ENCODE measurements at regions not wholly inside any gene's neighbourhood (a gene's known extent, or its start where the extent isn't known, plus 50 kb on each side); places are given as distances from the start of the nearest gene placed in this dataset.
"Not testable (repeated sequence)": the region's sequence is repeated elsewhere in the genome, so short reads cannot be mapped to it uniquely, and the experiment has no call there.

- H3K27ac Mint-ChIP-seq (ENCODE audit: unreplicated experiment); H3K4me3 Mint-ChIP-seq (ENCODE audit: unreplicated experiment); H3K27me3 Mint-ChIP-seq (ENCODE audit: unreplicated experiment); DNase-seq; H3K4me1 Mint-ChIP-seq (ENCODE audit: low read depth, unreplicated experiment); H3K9me3 Mint-ChIP-seq (ENCODE audit: unreplicated experiment); H3K36me3 Mint-ChIP-seq (ENCODE audit: unreplicated experiment): not testable (repeated sequence)
- peak; percentile 52 for TF ChIP-seq CTCF (IDR thresholded peaks at IDR 0.05; ENCODE audit: partially characterized antibody, unreplicated experiment)
These were observed 1247.3 kb downstream of the RPIA start for GRCh38 chr2:89938756-89939155.

GRCh38 chr2:89944267-89944666, 1252.8 kb downstream of the RPIA start:
- not testable (repeated sequence) for H3K4me3 Mint-ChIP-seq (ENCODE audit: unreplicated experiment); H3K27me3 Mint-ChIP-seq (ENCODE audit: unreplicated experiment); DNase-seq; H3K36me3 Mint-ChIP-seq (ENCODE audit: unreplicated experiment); H3K4me1 Mint-ChIP-seq (ENCODE audit: low read depth, unreplicated experiment); H3K9me3 Mint-ChIP-seq (ENCODE audit: unreplicated experiment); H3K27ac Mint-ChIP-seq (ENCODE audit: unreplicated experiment)

DNA sequence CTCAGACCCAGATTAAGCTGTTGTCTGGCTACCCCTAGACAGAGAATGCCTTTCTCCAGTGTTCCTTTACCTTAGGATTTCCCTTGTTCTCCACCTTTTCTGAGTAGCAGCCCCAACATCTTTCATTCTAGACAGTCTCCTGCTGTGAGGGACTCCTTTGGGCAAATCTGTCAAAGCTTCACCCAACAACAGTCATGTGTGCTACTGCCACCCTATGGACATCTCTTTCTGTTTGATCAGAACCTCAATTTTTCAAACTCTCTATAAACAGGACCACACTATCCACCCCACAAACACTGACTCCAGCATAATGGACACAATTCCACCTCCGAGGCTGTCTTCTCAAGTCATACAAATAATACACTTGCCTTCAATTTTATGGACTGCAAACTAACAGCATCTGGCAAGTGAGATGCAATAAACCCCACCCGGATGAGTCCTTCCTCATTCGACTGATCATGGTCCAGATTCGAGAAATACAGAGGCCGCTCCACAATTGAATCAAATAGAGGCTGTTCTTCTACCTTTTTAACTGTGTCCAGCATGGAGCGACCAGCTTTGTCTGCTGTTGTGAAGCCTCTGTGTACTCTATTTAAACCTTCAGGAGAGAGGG, 1253.6 kb downstream of the RPIA start:
- H3K4me3 Mint-ChIP-seq (ENCODE audit: unreplicated experiment); DNase-seq; H3K36me3 Mint-ChIP-seq (ENCODE audit: unreplicated experiment); H3K4me1 Mint-ChIP-seq (ENCODE audit: low read depth, unreplicated experiment); H3K27ac Mint-ChIP-seq (ENCODE audit: unreplicated experiment); H3K27me3 Mint-ChIP-seq (ENCODE audit: unreplicated experiment); H3K9me3 Mint-ChIP-seq (ENCODE audit: unreplicated experiment): not testable (repeated sequence)

- not testable (repeated sequence) for H3K4me3 Mint-ChIP-seq (ENCODE audit: unreplicated experiment); H3K4me1 Mint-ChIP-seq (ENCODE audit: low read depth, unreplicated experiment); H3K9me3 Mint-ChIP-seq (ENCODE audit: unreplicated experiment); DNase-seq; H3K36me3 Mint-ChIP-seq (ENCODE audit: unreplicated experiment); H3K27me3 Mint-ChIP-seq (ENCODE audit: unreplicated experiment); H3K27ac Mint-ChIP-seq (ENCODE audit: unreplicated experiment)
These were observed 1255.8 kb downstream of the RPIA start for GRCh38 chr2:89947208-89947815.

DNA sequence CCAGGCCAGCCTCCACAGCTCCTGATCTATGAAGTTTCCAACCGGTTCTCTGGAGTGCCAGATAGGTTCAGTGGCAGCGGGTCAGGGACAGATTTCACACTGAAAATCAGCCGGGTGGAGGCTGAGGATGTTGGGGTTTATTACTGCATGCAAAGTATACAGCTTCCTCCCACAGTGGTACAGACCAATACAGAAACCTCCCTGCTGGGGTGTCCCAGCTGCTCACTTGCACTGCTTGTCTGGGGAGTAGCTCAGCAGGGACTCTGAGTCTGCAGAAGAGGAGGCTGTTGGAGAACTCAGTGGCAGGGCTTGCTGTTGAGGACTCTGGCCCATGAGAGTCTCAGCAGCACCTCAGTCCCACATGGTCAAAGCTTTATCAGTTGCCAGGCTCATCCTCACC, 1256.6 kb downstream of the RPIA start:
- H3K9me3 Mint-ChIP-seq (ENCODE audit: unreplicated experiment); DNase-seq; H3K36me3 Mint-ChIP-seq (ENCODE audit: unreplicated experiment); H3K27me3 Mint-ChIP-seq (ENCODE audit: unreplicated experiment); H3K4me1 Mint-ChIP-seq (ENCODE audit: low read depth, unreplicated experiment); H3K27ac Mint-ChIP-seq (ENCODE audit: unreplicated experiment); H3K4me3 Mint-ChIP-seq (ENCODE audit: unreplicated experiment): not testable (repeated sequence)

DNA sequence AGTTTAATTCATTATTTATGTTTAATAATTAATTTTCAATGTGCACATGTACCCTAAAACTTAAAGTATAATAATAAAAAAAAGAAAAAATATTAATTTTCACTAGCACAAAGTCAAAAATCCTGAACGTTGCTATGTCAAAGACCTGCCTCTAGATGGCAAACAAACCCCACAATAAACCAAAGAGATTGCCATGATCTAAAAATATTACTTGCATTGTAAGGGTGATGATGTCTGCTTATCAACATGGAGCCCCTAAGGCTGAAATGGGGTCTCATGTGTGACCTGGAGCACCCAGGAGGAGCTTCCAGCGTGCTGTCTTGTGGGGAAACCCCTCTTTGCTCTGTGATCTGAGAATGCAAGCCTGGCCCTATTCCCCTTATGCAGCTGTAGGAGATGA, 1259.3 kb downstream of the RPIA start:
- H3K4me3 Mint-ChIP-seq (ENCODE audit: unreplicated experiment); DNase-seq; H3K27me3 Mint-ChIP-seq (ENCODE audit: unreplicated experiment); H3K36me3 Mint-ChIP-seq (ENCODE audit: unreplicated experiment); H3K27ac Mint-ChIP-seq (ENCODE audit: unreplicated experiment); H3K9me3 Mint-ChIP-seq (ENCODE audit: unreplicated experiment); H3K4me1 Mint-ChIP-seq (ENCODE audit: low read depth, unreplicated experiment): not testable (repeated sequence)
- TF ChIP-seq CTCF (IDR thresholded peaks at IDR 0.05; ENCODE audit: partially characterized antibody, unreplicated experiment) = peak; percentile 16

DNA sequence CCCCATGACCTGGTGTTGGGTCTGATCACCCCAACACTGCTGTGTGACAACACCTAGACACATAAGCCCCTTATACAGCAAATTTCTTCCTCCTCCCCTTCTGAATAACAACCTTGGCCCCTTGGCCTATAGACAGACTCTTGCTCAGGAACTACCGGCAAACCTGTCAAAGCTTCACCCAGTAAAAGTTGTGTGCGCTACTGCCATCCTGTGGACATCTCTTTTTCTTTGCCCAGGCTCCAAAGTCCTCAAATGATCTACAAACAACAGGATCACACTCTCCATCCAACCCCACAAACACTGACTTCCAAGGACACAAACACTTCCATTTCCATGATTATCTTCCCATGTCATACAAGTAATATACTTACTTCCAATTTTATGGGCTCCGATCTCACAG, 1265.8 kb downstream of the RPIA start:
- not testable (repeated sequence) for H3K4me3 Mint-ChIP-seq (ENCODE audit: unreplicated experiment); H3K36me3 Mint-ChIP-seq (ENCODE audit: unreplicated experiment); DNase-seq; H3K4me1 Mint-ChIP-seq (ENCODE audit: low read depth, unreplicated experiment); H3K9me3 Mint-ChIP-seq (ENCODE audit: unreplicated experiment); H3K27ac Mint-ChIP-seq (ENCODE audit: unreplicated experiment); H3K27me3 Mint-ChIP-seq (ENCODE audit: unreplicated experiment)

- H3K27ac Mint-ChIP-seq (ENCODE audit: unreplicated experiment); H3K4me1 Mint-ChIP-seq (ENCODE audit: low read depth, unreplicated experiment); H3K4me3 Mint-ChIP-seq (ENCODE audit: unreplicated experiment); DNase-seq; H3K36me3 Mint-ChIP-seq (ENCODE audit: unreplicated experiment); H3K27me3 Mint-ChIP-seq (ENCODE audit: unreplicated experiment); H3K9me3 Mint-ChIP-seq (ENCODE audit: unreplicated experiment): not testable (repeated sequence)
These were observed 1268.4 kb downstream of the RPIA start for GRCh38 chr2:89959729-89960378.

GRCh38 chr2:89960570-89960969, 1269.1 kb downstream of the RPIA start:
- H3K27me3 Mint-ChIP-seq (ENCODE audit: unreplicated experiment) = not testable (repeated sequence)

GRCh38 chr2:89968567-89968966, 1277.1 kb downstream of the RPIA start:
- not testable (repeated sequence) for H3K4me1 Mint-ChIP-seq (ENCODE audit: low read depth, unreplicated experiment); DNase-seq; H3K27ac Mint-ChIP-seq (ENCODE audit: unreplicated experiment); H3K27me3 Mint-ChIP-seq (ENCODE audit: unreplicated experiment); H3K9me3 Mint-ChIP-seq (ENCODE audit: unreplicated experiment); H3K36me3 Mint-ChIP-seq (ENCODE audit: unreplicated experiment); H3K4me3 Mint-ChIP-seq (ENCODE audit: unreplicated experiment)

More at GRCh38 chr2:89960570-89960969, 1269.1 kb downstream of the RPIA start:
- not testable (repeated sequence) for H3K36me3 Mint-ChIP-seq (ENCODE audit: unreplicated experiment); H3K9me3 Mint-ChIP-seq (ENCODE audit: unreplicated experiment); DNase-seq; H3K4me3 Mint-ChIP-seq (ENCODE audit: unreplicated experiment); H3K4me1 Mint-ChIP-seq (ENCODE audit: low read depth, unreplicated experiment); H3K27ac Mint-ChIP-seq (ENCODE audit: unreplicated experiment)
